Ovary (tissue), 7 donors: ENCODE measurements at regions not wholly inside any gene's neighbourhood (a gene's known extent, or its start where the extent isn't known, plus 50 kb on each side); places are given as distances from the start of the nearest gene placed in this dataset.

Experiments used
- DNase-seq, 5 donors: peaks; one replicate each; pipeline ENCODE4 v3.0.0-alpha.2; 2019 to 2020
- H3K27ac ChIP-seq, 2 donors: fragments of 200-600 bp; one replicate each; pipeline versions ENCODE4 v1.5.1 to v1.8.0; 2019 to 2022
- H3K27me3 ChIP-seq: fragments of 200-600 bp; one replicate; pipeline ENCODE4 v1.8.0; 2022
- H3K36me3 ChIP-seq: fragments of 200-600 bp; sonication (generic); one replicate; pipeline ENCODE4 v1.5.1; 2019
- H3K4me1 ChIP-seq: one replicate; pipeline ENCODE4 v1.8.1; 2013; ENCODE audit warnings: mild to moderate bottlenecking, moderate library complexity; ENCODE audit not compliant: insufficient read depth
- H3K4me3 ChIP-seq: fragments of 200-600 bp; sonication (generic); one replicate; pipeline ENCODE4 v1.5.1; 2017
- H3K9me3 ChIP-seq, 2 donors: fragments of 200-600 bp in 1 of 2; sonication (generic) in 1 of 2; one replicate each; pipeline versions ENCODE4 v1.5.1 to v1.8.1; 2013 to 2019; ENCODE audit warnings: mild to moderate bottlenecking in 1 of 2, moderate library complexity in 1 of 2
- CTCF ChIP-seq, 3 donors: fragments of 450-650 bp in 2 of 3; fragments of 200-600 bp in 1 of 3; IDR thresholded peaks; one replicate each; pipeline versions ENCODE4 v1.5.1 to v1.8.0; 2016 to 2022; ENCODE audit warnings: antibody characterized with exemption in 3 of 3, mild to moderate bottlenecking in 1 of 3
- EP300 ChIP-seq: sonication (generic); formaldehyde crosslinking; IDR thresholded peaks from one replicate; pipeline ENCODE4 v1.6.1; 2017; ENCODE audit warnings: antibody characterized with exemption
- POLR2A ChIP-seq: fragments of 450-650 bp; IDR thresholded peaks from one replicate; pipeline ENCODE4 v1.6.1; 2017; ENCODE audit warnings: antibody characterized with exemption, mild to moderate bottlenecking, moderate library complexity
- WGBS, 3 donors: extraction: QIAGEN DNeasy Blood & Tissue Kit in 1 of 3; methylation state at CpG; one replicate each; pipeline versions ENCODE4 v1.1.5 to v1.1.7; 2013 to 2017; 5-methylcytosine and 5-hydroxymethylcytosine counted together
- intact Hi-C, 4 donors: fragments of 100-400 bp; cut with DNase I; formaldehyde crosslinking; loops; one replicate each; pipeline versions ENCODE4 v1.11.0 to v1.15.1; 2022 to 2023
- donor health status: DM: no; HTN: no; CAD: no; lungs with moderate emphysema.
- donor health status: DM: no; HTN: no; CAD: no.
- donor health status: Bipolar disorder and iron deficiency.
- donor health status: DM: no; HTN: no; CAD: no.
- donor health status: DM: yes; HTN: yes; CAD: no.

DNA sequence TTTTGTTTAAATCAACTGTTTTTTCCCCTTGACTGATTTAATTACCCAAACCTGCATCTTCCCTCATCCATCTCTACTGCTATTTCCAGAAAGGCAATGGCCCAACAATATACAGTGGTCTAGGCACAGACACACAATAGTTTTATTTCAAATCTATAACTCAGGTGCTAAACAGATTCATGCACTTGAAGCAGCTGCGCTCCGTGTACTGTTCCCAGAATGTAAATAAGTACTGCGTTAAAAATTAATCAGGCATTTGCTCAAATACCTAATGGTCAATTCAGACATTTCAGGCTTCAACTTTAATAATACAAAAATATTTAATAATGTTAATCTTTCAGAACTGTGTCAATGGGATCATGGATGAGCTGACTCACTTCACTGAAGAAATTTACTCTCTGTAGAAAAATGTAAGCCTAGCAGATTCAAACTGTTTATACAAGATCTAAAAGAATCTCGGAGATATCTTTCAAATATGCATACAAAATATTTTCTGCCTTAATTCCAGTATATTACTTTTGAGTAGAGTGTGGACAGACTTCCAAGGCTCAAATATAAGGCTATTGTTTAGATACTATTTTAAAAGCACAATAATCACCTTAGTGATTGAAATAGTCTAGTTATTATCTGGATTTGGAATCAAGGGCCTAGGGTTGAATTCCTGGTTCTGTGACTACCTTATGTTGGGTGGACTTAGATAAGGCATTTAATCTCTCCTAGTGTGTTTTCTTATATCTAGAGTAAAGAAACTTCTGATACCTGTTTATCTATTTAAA lies 97.4 kb upstream of the PSMD7 start:
- no peak overlapping the region for H3K4me3 ChIP-seq
- no peaks in the 10 kb centered on the region for H3K36me3 ChIP-seq
- TF ChIP-seq EP300, result no peak
- no peak for TF ChIP-seq POLR2A
- TF ChIP-seq CTCF (IDR thresholded peaks at IDR 0.05), result no peak
- intact Hi-C loops, result no loop called here
- no peaks in the 10 kb centered on the region for H3K27me3 ChIP-seq
- no peaks in the 10 kb centered on the region for H3K9me3 ChIP-seq
- no peak overlapping the region for H3K27ac ChIP-seq
- no peak for DNase-seq
- no peaks in the 10 kb centered on the region for H3K4me1 ChIP-seq
- 63 to 77% (median 69%) methylated on average over 4 of the region's 4 CpGs for WGBS, 3 donors

- Histone ChIP-seq H3K36me3 (no peaks in the 10 kb centered on the region), H3K4me1 (no peaks in the 10 kb centered on the region), H3K27me3 (no peaks in the 10 kb centered on the region), H3K4me3 (no peak overlapping the region), H3K27ac (no peak overlapping the region), H3K9me3 (no peaks in the 10 kb centered on the region)
- WGBS, 3 donors, result 79 to 95% (median 92%) methylated on average over 2 of the region's 2 CpGs
- no peak for DNase-seq
- TF ChIP-seq EP300 (no peak), CTCF (IDR thresholded peaks at IDR 0.05) (no peak), POLR2A (no peak)
- intact Hi-C loops, result no loop called here
Measured at GRCh38 chr16:74192281-74192797, 104.3 kb upstream of the PSMD7 start.

DNA sequence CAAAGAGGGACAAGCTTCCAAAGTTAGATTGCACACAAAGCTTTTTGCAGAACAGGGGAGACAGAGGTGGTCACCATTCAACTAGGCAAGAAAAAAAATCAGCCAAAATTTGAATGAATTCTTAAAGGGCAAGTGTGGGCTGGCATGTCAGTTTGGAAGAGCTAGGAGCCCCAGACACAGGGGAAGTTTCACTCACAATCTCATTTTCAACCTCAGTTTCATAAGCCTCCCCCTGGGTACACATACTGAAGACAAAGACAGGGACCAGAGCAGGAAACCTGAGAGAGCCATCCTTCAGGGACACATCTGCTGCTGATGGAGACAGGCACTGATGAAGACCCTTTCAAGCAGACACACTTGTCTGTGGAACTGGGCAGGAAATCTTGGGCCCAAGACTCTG lies 106.3 kb upstream of the PSMD7 start:
- Histone ChIP-seq H3K4me3 (no peak overlapping the region), H3K4me1 (no peaks in the 10 kb centered on the region), H3K36me3 (no peaks in the 10 kb centered on the region), H3K27ac (no peak overlapping the region), H3K9me3 (no peaks in the 10 kb centered on the region), H3K27me3 (no peaks in the 10 kb centered on the region)
- TF ChIP-seq POLR2A, result no peak
- TF ChIP-seq CTCF (IDR thresholded peaks at IDR 0.05), result no peak
- TF ChIP-seq EP300, result no peak
- DNase-seq, result no peak
- intact Hi-C loops, result no loop called here

DNA sequence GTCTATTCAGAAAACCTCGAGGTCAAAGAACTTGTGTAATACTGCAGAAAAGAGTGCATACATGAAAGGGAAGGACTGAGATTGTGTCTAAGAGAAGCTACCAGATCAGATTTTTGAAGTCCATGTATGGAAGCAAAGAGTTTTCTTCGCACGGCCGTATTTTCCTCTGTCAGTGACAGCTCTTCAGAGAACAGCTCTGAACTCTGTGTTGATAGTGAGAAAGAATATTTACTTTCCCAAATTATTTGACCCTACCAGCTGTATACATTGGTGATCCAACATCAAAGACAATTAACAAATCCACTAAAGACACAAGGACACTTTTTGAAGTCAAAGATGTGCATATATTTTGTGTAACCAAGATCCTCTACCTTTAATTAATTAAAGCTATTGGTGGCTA lies 107.8 kb upstream of the PSMD7 start:
- Histone ChIP-seq H3K4me1 (no peaks in the 10 kb centered on the region), H3K36me3 (no peaks in the 10 kb centered on the region), H3K4me3 (no peak overlapping the region), H3K9me3 (no peaks in the 10 kb centered on the region), H3K27ac (no peak overlapping the region), H3K27me3 (no peaks in the 10 kb centered on the region)
- no peak for DNase-seq
- TF ChIP-seq EP300 (no peak), POLR2A (no peak), CTCF (IDR thresholded peaks at IDR 0.05) (no peak)
- WGBS, 3 donors, result 95% methylated on average over 4 of the region's 4 CpGs
- intact Hi-C loops, result no loop called here
